ENCODE measurements at regions not wholly inside any gene's neighbourhood (a gene's known extent, or its start where the extent isn't known, plus 50 kb on each side); places are given as distances from the start of the nearest gene placed in this dataset.

DNA sequence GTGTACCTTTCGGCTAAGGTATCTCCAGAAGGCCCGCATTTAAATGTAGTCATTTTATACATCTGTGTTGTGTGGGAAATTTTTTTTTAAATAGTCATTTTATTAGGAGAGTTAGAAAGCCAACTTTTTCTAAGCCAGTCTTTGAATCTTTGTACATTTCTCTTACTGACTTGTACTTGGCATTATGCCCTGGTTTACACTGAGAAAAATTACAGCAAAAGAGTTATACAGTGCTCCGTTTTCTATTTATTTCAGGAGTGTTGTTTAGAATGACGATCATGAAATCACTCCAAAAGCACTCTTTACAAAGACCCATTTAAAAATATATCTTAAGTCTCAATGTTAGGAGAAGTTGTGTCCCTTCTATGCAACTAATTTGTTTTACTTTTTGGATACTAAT lies 91.8 kb downstream of the CYB561 start:
- intact Hi-C loops (cut with micrococcal nuclease): no loop called here
- H2AFZ ChIP-seq (ENCODE audit: low read length): no peak overlapping the region
- peaks cover 16% of the 10 kb centered on the region for H3K4me1 ChIP-seq (ENCODE audit: insufficient read depth, low read length)
- no peak overlapping the region for H3K9ac ChIP-seq (ENCODE audit: low read length)
- peaks cover 11% of the 10 kb centered on the region for H3K36me3 ChIP-seq (ENCODE audit: low read depth, low read length)
- DNase-seq: no peak
- ChIA-PET POLR2A (ENCODE audit: unreplicated experiment) (no interaction called here), CTCF (no interaction called here)
- TF ChIP-seq, protein P1, sequence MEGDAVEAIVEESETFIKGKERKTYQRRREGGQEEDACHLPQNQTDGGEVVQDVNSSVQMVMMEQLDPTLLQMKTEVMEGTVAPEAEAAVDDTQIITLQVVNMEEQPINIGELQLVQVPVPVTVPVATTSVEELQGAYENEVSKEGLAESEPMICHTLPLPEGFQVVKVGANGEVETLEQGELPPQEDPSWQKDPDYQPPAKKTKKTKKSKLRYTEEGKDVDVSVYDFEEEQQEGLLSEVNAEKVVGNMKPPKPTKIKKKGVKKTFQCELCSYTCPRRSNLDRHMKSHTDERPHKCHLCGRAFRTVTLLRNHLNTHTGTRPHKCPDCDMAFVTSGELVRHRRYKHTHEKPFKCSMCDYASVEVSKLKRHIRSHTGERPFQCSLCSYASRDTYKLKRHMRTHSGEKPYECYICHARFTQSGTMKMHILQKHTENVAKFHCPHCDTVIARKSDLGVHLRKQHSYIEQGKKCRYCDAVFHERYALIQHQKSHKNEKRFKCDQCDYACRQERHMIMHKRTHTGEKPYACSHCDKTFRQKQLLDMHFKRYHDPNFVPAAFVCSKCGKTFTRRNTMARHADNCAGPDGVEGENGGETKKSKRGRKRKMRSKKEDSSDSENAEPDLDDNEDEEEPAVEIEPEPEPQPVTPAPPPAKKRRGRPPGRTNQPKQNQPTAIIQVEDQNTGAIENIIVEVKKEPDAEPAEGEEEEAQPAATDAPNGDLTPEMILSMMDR (conservative IDR thresholded peaks at IDR 0.05; ENCODE audit: low read depth, low read length): no peak
- no peak for TF ChIP-seq EZH2 (IDR thresholded peaks at IDR 0.05; ENCODE audit: low read length, unreplicated experiment)
- peaks cover 5% of the 10 kb centered on the region for H3F3A ChIP-seq (ENCODE audit: low read length, unreplicated experiment)
- no peaks in the 10 kb centered on the region for H3K27me3 ChIP-seq (ENCODE audit: low read length)
- ATAC-seq: no peak
- H3K9me3 ChIP-seq (ENCODE audit: low read length): no peaks in the 10 kb centered on the region
- no peak overlapping the region for H3K4me3 ChIP-seq (ENCODE audit: low read length)
- no peak overlapping the region for H3K4me2 ChIP-seq (ENCODE audit: low read length)
- no peak overlapping the region for H3K27ac ChIP-seq (ENCODE audit: low read length)
- H3K79me2 ChIP-seq (ENCODE audit: low read length): no peaks in the 10 kb centered on the region
- H4K20me1 ChIP-seq (ENCODE audit: low read length): no peaks in the 10 kb centered on the region
- no peaks in the 10 kb centered on the region for H3K9me2 ChIP-seq (replicated peaks; ENCODE audit: low read length)
- no TSS peak for BruUV-seq (replicated peaks)

DNA sequence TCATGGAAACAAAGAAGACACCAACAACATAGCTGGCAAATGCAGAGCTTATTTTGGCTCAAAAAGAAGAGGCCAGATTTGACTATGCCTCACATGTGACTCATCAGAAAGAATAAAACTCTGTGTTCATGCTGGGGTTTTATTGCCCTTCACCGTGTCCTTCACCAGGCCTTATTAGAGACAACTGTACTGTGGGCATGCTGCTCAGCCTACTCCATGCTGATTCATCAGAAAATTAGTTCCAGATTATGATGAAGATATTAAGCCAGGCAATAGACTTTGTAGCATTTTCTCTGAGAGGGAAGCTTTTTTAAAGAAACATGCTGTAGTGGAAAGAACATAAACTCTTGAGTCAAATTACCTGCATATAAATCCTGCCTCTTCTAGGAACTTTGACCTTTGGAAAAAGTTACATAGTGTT lies 89.8 kb downstream of the CYB561 start:
- no peak overlapping the region for H3K4me3 ChIP-seq (ENCODE audit: low read length)
- H3F3A ChIP-seq (ENCODE audit: low read length, unreplicated experiment): peaks cover 5% of the 10 kb centered on the region
- no peaks in the 10 kb centered on the region for H3K79me2 ChIP-seq (ENCODE audit: low read length)
- peak overlapping the region; percentile 21 for H3K27ac ChIP-seq (ENCODE audit: low read length)
- H3K9me2 ChIP-seq (replicated peaks; ENCODE audit: low read length): no peaks in the 10 kb centered on the region
- no peaks in the 10 kb centered on the region for H3K27me3 ChIP-seq (ENCODE audit: low read length)
- no peak overlapping the region for H2AFZ ChIP-seq (ENCODE audit: low read length)
- H3K9ac ChIP-seq (ENCODE audit: low read length): no peak overlapping the region
- POLR2A ChIA-PET (ENCODE audit: unreplicated experiment): interaction anchor here (0.6 to 0.7 kb wide), 2 partner anchors 10 to 577 kb away, joined by 4 to 5 read pairs; no protein-coding TSS in a partner anchor
- ATAC-seq (peak; percentile 100), DNase-seq (peak; percentile 83)
- H3K36me3 ChIP-seq (ENCODE audit: low read depth, low read length): peaks cover 11% of the 10 kb centered on the region
- no TSS peak for BruUV-seq (replicated peaks)
- no peak overlapping the region for H3K4me2 ChIP-seq (ENCODE audit: low read length)
- CTCF ChIA-PET: interaction anchor here (1.0 kb wide), 2 partner anchors 50 to 241 kb away, joined by 3 read pairs; no protein-coding TSS in a partner anchor
- H4K20me1 ChIP-seq (ENCODE audit: low read length): no peaks in the 10 kb centered on the region
- intact Hi-C loops (cut with micrococcal nuclease): loop anchor here (5.0 kb wide), 1 partner anchor 79 kb away; no protein-coding TSS in a partner anchor
- peaks cover 12% of the 10 kb centered on the region for H3K4me1 ChIP-seq (ENCODE audit: insufficient read depth, low read length)
- TF ChIP-seq EZH2 (IDR thresholded peaks at IDR 0.05; ENCODE audit: low read length, unreplicated experiment) (no peak), EZH2phosphoT487 (IDR thresholded peaks at IDR 0.05; ENCODE audit: borderline replicate concordance, low read length) (no peak)
- no peaks in the 10 kb centered on the region for H3K9me3 ChIP-seq (ENCODE audit: low read length)

DNA sequence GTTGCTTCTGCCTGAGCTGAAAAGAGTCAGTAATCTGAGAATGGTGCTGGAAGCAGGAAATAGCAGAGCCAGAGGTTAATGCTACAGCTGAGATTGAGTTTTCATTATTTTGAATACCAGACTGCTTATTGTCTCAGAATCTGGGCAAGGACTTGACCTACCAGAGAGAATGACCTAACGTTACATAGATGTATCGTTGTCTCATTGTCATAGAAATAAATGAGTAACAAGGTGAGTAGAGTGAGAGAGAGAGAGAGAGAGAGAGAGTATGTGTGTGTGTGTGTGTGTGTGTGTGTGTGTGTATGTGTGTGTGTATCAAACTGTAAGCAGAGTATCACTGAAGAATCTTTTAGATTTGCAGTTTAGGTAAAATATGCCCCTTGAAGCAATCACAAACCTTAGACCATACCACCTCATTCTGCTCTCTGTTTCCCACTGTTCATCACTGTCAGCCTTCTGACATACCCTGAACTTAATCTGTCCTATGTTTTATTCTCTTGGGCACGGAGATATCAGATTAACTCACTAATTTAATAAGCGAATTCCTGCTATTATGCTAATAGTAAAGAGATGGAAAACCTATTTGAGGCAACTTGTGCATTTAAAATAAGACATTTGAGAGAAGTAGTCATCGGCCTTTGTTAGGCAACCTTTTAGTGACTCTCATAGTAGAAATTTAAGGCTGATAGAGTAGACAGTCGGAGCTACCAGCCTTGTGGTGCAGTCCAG lies 87.8 kb downstream of the CYB561 start:
- peaks cover 11% of the 10 kb centered on the region for H3K36me3 ChIP-seq (ENCODE audit: low read depth, low read length)
- H4K20me1 ChIP-seq (ENCODE audit: low read length): no peaks in the 10 kb centered on the region
- no peaks in the 10 kb centered on the region for H3K9me3 ChIP-seq (ENCODE audit: low read length)
- no peak overlapping the region for H2AFZ ChIP-seq (ENCODE audit: low read length)
- H3K27me3 ChIP-seq (ENCODE audit: low read length): no peaks in the 10 kb centered on the region
- CTCF ChIA-PET: no interaction called here
- DNase-seq (no peak), ATAC-seq (no peak)
- TF ChIP-seq EZH2phosphoT487 (IDR thresholded peaks at IDR 0.05; ENCODE audit: borderline replicate concordance, low read length) (no peak), EZH2 (IDR thresholded peaks at IDR 0.05; ENCODE audit: low read length, unreplicated experiment) (no peak)
- TF ChIP-seq, protein P1 (conservative IDR thresholded peaks at IDR 0.05; ENCODE audit: low read depth, low read length): no peak
- H3F3A ChIP-seq (ENCODE audit: low read length, unreplicated experiment): peaks cover 5% of the 10 kb centered on the region
- no peaks in the 10 kb centered on the region for H3K9me2 ChIP-seq (replicated peaks; ENCODE audit: low read length)
- peaks cover 12% of the 10 kb centered on the region for H3K4me1 ChIP-seq (ENCODE audit: insufficient read depth, low read length)
- no TSS peak for BruUV-seq (replicated peaks)
- H3K79me2 ChIP-seq (ENCODE audit: low read length): no peaks in the 10 kb centered on the region
- H3K4me3 ChIP-seq (ENCODE audit: low read length): no peak overlapping the region
- POLR2A ChIA-PET (ENCODE audit: unreplicated experiment): no interaction called here
- intact Hi-C loops (cut with micrococcal nuclease): loop anchor here (5.0 kb wide), 1 partner anchor 81 kb away; no protein-coding TSS in a partner anchor
- H3K27ac ChIP-seq (ENCODE audit: low read length): no peak overlapping the region
- H3K4me2 ChIP-seq (ENCODE audit: low read length): no peak overlapping the region
- H3K9ac ChIP-seq (ENCODE audit: low read length): no peak overlapping the region

Measured in PC-3 (cell line).